ENCODE measurements at regions not wholly inside any gene's neighbourhood (a gene's known extent, or its start where the extent isn't known, plus 50 kb on each side); places are given as distances from the start of the nearest gene placed in this dataset.

GRCh38 chr1:65039066-65039465 is 72.7 kb upstream of the JAK1 start:
- TF ChIP-seq SRF (IDR thresholded peaks at IDR 0.05; ENCODE audit: low read depth, low read length) (no peak), CTCF (IDR thresholded peaks at IDR 0.05; ENCODE audit: control extremely low read depth in 1 of 3, insufficient read depth in 1 of 3, low read depth in 1 of 3, low read length in 3 of 3) (no peak), POLR2A (IDR thresholded peaks at IDR 0.05; ENCODE audit: control extremely low read depth in 1 of 2, low read depth in 2 of 2, low read length in 2 of 2) (no peak), RAD21 (IDR thresholded peaks at IDR 0.05 in 1 of 2, conservative IDR thresholded peaks at IDR 0.05 in 1 of 2; ENCODE audit: low read depth in 2 of 2, low read length in 2 of 2) (no peak), MAX (IDR thresholded peaks at IDR 0.05) (no peak), TAF7 (optimal IDR thresholded peaks at IDR 0.05; ENCODE audit: borderline replicate concordance, low read depth, low read length) (no peak), EZH2 (IDR thresholded peaks at IDR 0.05; ENCODE audit: low read depth, low read length, severe bottlenecking) (no peak), SP2 (IDR thresholded peaks at IDR 0.05; ENCODE audit: low read length) (no peak), SP4 (IDR thresholded peaks at IDR 0.05; ENCODE audit: low read length) (no peak), JUN (IDR thresholded peaks at IDR 0.05; ENCODE audit: low read depth, low read length) (no peak), POLR2AphosphoS5 (IDR thresholded peaks at IDR 0.05; ENCODE audit: low read depth, low read length) (no peak), PHF8 (conservative IDR thresholded peaks at IDR 0.05; ENCODE audit: low read depth, low read length) (no peak), CEBPB (IDR thresholded peaks at IDR 0.05; ENCODE audit: low read depth, low read length) (no peak), TAF1 (IDR thresholded peaks at IDR 0.05; ENCODE audit: low read depth, low read length) (no peak)

Measured in H1 (cell line).